ENCODE measurements at regions not wholly inside any gene's neighbourhood (a gene's known extent, or its start where the extent isn't known, plus 50 kb on each side); places are given as distances from the start of the nearest gene placed in this dataset.

- TF ChIP-seq CTCF (conservative IDR thresholded peaks at IDR 0.05 in 1 of 2, IDR thresholded peaks at IDR 0.05 in 1 of 2; ENCODE audit: extremely low read depth in 1 of 2, insufficient read depth in 1 of 2, low read depth in 1 of 2, low read length in 2 of 2) (no peak), EZH2 (IDR thresholded peaks at IDR 0.05; ENCODE audit: borderline replicate concordance, low read length) (no peak)
Observed at GRCh38 chr2:120625865-120626560, 109.7 kb upstream of the GLI2 start.
